T-helper 1 cell treated with Interleukin-12 subunit alpha and Interleukin-12 subunit beta and Interleukin-4 antibody, amounts not matched to agents 30 μg/mL and 1 μg/mL, for 36 hours (primary cell): ENCODE measurements at regions not wholly inside any gene's neighbourhood (a gene's known extent, or its start where the extent isn't known, plus 50 kb on each side); places are given as distances from the start of the nearest gene placed in this dataset.

Source experiments
- H3K27ac Mint-ChIP-seq: one replicate; pipeline ENCODE4 v1.8.0; 2021; ENCODE audit warnings: mild to moderate bottlenecking, mixed read lengths
- H3K27me3 Mint-ChIP-seq: one replicate; pipeline ENCODE4 v1.8.0; 2021; ENCODE audit warnings: low read depth, mixed read lengths
- H3K36me3 Mint-ChIP-seq: one replicate; pipeline ENCODE4 v1.8.0; 2021; ENCODE audit warnings: low read depth, mixed read lengths
- H3K4me1 Mint-ChIP-seq: one replicate; pipeline ENCODE4 v1.8.0; 2021; ENCODE audit warnings: low read depth, mixed read lengths
- H3K4me3 Mint-ChIP-seq: one replicate; pipeline ENCODE4 v1.8.0; 2021; ENCODE audit warnings: mild to moderate bottlenecking, moderate library complexity, mixed read lengths
- H3K9me3 Mint-ChIP-seq: one replicate; pipeline ENCODE4 v1.8.0; 2021; ENCODE audit warnings: mixed read lengths

DNA sequence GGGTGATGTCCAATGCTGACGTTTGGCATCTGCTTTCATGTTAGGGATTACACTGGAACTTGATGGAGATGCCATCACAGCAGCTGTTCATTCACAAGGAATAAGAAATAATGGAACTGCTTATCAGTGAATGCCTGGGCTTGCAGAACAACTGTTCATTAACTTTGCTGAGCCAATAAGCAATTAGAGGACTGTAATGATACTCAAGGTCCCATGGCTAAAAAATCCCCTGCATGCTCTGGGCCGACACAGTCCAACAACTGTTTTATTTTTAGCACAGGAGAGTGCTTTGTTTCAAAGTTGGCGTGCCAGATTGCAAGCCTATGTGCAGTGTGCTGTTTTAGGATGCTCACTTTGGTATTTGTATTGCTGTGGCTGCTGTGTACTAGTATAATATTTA lies 408.0 kb upstream of the RGPD4 start:
- no peak overlapping the region for H3K4me3 Mint-ChIP-seq
- no peaks in the 10 kb centered on the region for H3K9me3 Mint-ChIP-seq
- no peaks in the 10 kb centered on the region for H3K27me3 Mint-ChIP-seq
- no peak overlapping the region for H3K27ac Mint-ChIP-seq
- H3K4me1 Mint-ChIP-seq, result no peaks in the 10 kb centered on the region
- no peaks in the 10 kb centered on the region for H3K36me3 Mint-ChIP-seq

DNA sequence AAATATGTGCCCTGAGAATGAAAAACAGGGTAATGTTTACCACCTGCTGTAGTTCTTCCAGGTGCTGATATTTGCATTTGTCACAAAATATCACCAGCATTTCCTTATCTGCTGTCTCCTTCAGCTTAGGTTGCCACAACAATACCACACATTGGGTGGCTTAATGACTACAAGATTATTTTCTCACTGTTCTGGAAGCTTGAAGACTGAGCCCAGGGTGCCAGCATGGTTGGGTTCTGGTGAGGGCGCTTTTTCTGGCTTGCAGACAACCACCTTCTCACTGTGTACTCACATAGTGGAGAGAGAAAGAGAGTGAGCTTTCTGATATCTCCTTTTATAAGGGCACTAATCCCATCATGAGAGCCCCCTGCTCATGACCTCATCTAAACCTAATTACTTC lies 407.5 kb upstream of the RGPD4 start:
- H3K9me3 Mint-ChIP-seq, result no peaks in the 10 kb centered on the region
- no peak overlapping the region for H3K4me3 Mint-ChIP-seq
- no peaks in the 10 kb centered on the region for H3K27me3 Mint-ChIP-seq
- H3K36me3 Mint-ChIP-seq, result no peaks in the 10 kb centered on the region
- H3K4me1 Mint-ChIP-seq, result no peaks in the 10 kb centered on the region
- H3K27ac Mint-ChIP-seq, result no peak overlapping the region

DNA sequence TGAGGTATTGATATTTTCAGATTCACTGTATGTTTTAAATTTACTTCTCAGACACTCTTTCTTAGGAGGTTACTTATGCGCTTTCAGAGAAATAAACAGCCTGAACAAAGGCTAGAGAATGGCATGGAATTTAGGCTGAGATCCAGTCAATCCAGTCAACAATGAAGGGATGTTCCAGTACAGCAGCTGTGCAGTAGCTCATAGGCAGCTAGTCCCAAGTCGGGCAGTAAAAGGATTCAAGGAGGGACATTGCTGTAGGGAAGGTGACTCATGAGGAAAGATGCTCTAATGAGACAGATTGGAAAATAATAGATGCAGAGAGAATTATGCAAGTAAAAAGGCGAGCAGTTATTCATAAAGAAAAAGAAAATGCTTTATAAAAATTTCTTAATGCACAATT lies 397.9 kb upstream of the RGPD4 start:
- Mint-ChIP-seq H3K9me3 (no peaks in the 10 kb centered on the region), H3K27ac (no peak overlapping the region), H3K36me3 (no peaks in the 10 kb centered on the region), H3K4me3 (no peak overlapping the region), H3K4me1 (no peaks in the 10 kb centered on the region), H3K27me3 (no peaks in the 10 kb centered on the region)

DNA sequence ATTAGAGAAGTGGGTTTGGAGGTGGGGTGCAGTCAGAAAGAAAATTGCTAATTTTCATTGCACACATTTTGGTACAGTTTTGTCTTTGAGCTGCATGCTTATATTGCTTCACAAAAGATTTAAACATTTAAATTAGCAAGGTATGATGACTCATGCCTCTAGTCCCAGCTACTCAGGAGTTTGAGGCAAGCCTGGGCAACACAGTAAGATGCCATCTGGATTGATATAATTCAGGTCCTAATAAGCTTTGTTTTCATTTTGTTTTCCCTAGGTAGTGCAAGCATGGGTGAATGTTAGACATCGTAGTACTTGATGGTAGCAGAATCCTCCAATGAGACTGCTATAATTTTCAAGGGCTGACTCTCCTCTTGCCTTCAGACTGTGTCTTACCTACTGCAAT lies 396.7 kb upstream of the RGPD4 start:
- Mint-ChIP-seq H3K27ac (no peak overlapping the region), H3K4me3 (no peak overlapping the region), H3K27me3 (no peaks in the 10 kb centered on the region), H3K4me1 (no peaks in the 10 kb centered on the region), H3K9me3 (no peaks in the 10 kb centered on the region), H3K36me3 (no peaks in the 10 kb centered on the region)

DNA sequence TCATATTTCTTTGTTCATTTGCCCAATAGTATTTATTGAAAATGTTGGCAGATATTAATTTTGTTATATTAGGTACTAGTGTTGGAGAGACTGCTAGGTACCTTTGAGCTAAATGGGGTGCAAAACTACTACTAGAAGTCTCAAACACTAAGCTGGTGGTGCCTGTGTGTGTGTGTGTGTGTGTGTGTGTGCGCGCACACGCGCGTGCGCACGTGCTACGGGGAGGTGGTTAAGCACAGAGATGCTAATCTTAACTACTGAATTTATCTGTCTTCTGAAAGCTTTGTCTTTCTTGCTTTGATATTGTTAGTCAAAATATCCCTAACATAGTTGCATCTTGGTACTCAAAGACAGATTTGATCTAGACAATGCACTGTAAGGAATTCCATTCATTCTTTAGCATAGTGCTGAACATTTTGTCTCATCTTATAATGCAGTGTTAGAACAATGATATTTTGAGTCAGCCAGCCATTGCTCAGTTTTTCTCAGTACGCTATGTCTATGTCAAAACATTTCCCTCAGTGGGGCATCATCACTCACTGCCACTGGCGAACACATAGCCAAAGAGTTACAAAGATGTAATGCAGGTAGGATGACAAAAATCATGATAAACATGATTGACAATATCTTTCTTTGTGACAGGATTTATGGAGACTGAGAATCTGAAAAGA lies 396.0 kb upstream of the RGPD4 start:
- Mint-ChIP-seq H3K9me3 (no peaks in the 10 kb centered on the region), H3K27me3 (no peaks in the 10 kb centered on the region), H3K4me1 (no peaks in the 10 kb centered on the region), H3K27ac (no peak overlapping the region), H3K36me3 (no peaks in the 10 kb centered on the region), H3K4me3 (no peak overlapping the region)

DNA sequence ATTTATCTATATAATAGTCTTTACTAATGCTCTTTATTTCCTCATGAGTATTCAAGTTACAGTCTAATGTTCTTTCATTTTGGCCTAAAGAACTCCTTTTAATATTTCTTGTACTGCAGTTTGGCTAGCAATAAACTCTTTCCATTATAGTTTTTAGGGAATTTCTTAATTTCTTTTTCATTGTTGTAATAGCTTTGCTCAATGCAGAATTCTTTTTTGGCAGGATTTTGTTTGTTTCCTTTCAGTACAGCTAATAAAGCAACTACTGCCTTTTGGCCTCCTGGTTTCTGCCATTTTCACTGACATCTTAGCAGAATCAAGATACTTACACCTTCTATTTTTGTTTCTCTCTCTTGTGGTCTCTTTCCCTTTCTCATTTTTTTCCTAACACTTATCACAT lies 390.4 kb upstream of the RGPD4 start:
- no peak overlapping the region for H3K27ac Mint-ChIP-seq
- no peaks in the 10 kb centered on the region for H3K36me3 Mint-ChIP-seq
- H3K27me3 Mint-ChIP-seq, result no peaks in the 10 kb centered on the region
- H3K9me3 Mint-ChIP-seq, result no peaks in the 10 kb centered on the region
- no peaks in the 10 kb centered on the region for H3K4me1 Mint-ChIP-seq
- H3K4me3 Mint-ChIP-seq, result no peak overlapping the region

DNA sequence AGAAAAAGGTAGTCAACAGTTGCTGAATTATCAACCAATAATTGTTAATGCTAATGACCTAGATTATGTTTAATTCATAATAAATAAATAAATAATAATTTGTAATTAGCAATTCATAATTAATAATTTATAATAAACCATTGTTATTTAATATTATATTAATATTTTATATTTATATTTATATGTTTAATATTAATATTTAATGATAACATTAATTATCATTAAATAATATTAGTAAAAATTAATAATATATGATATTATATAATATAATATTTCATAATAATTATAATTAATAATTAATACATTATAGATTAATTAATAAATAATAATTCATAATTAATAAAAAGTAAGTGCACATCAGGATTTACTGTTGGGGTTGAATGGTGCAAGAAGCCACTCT lies 389.4 kb upstream of the RGPD4 start:
- Mint-ChIP-seq H3K4me3 (no peak overlapping the region), H3K27me3 (no peaks in the 10 kb centered on the region), H3K9me3 (no peaks in the 10 kb centered on the region), H3K36me3 (no peaks in the 10 kb centered on the region), H3K4me1 (no peaks in the 10 kb centered on the region), H3K27ac (no peak overlapping the region)

DNA sequence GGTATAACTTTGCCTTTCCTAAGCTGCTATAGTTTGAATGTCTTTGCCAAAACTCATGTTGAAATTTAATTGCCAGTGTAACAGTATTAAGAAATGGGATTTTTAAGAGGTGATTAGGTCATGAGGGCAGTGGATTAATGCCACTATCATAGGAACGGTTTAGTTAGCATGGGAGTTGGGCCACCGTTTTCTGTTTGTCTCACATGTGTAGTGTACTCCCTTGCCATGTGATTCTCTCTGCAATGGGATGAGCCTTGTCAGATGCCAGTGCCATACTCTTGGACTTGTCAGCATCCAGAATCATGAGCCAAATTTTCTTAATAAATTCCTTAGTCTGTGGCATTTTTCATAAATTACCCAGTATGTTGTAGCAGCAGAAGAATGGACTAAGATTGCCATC lies 388.9 kb upstream of the RGPD4 start:
- Mint-ChIP-seq H3K4me3 (no peak overlapping the region), H3K4me1 (no peaks in the 10 kb centered on the region), H3K27me3 (no peaks in the 10 kb centered on the region), H3K27ac (no peak overlapping the region), H3K36me3 (no peaks in the 10 kb centered on the region), H3K9me3 (no peaks in the 10 kb centered on the region)

DNA sequence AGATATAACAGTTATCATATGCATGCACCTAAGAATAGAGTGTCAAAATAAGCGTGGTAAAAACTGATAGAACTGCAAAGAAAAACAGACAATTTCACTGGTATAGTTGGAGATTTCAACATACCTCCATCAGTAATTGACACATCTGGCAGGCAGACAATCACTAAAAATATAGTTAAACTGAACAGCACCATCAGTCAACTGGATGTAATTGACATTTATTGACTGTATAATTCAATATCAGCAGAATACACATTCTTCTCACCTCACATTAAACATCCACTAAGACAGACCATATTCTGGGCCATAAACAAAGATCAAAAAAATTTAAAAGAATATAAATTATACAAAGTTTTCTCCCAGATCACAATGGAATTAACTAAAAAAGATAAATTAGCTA lies 378.5 kb upstream of the RGPD4 start:
- H3K4me1 Mint-ChIP-seq, result no peaks in the 10 kb centered on the region
- H3K27ac Mint-ChIP-seq, result no peak overlapping the region
- no peaks in the 10 kb centered on the region for H3K36me3 Mint-ChIP-seq
- peaks cover 3% of the 10 kb centered on the region for H3K9me3 Mint-ChIP-seq
- no peaks in the 10 kb centered on the region for H3K27me3 Mint-ChIP-seq
- H3K4me3 Mint-ChIP-seq, result no peak overlapping the region

DNA sequence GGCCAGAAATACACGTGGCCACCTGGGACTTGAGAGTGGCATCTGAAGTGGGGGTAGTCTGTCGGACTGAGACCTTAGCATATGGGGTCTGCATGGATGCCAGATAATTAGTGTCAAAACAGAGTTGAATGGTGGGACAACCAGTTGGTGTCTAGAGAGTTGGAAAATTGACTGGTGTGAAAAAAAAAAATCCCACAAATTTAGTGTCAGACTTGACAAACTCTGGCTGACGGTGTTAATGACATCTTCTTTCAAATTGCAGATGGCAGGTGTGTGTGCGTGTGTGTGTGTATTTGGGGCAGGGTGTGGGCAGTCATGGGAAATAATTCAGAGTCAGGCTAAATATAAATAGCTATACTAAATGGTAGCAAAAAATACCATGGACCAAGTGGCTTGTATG lies 365.4 kb upstream of the RGPD4 start:
- Mint-ChIP-seq H3K27me3 (no peaks in the 10 kb centered on the region), H3K4me3 (no peak overlapping the region), H3K9me3 (peaks cover 17% of the 10 kb centered on the region), H3K36me3 (no peaks in the 10 kb centered on the region), H3K27ac (no peak overlapping the region), H3K4me1 (no peaks in the 10 kb centered on the region)

DNA sequence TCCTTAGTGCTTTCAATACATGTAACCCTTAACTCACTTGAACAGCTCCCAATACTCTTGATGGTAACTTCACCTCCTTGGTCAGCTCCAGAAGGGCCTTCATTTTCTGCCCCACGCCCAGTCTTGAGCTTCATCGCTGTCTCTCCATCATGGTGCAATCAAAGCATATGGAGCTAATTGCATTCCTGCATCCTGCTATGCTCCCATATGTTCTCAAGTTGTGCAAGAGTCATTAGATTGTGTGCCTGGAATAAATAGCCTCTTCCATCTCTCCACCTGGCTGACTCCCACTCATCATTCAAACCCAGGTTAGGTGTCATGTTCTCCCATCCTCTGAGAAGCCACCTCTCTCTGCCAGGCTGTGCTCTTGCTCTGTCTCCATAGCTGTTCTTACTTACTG lies 364.5 kb upstream of the RGPD4 start:
- Mint-ChIP-seq H3K36me3 (no peaks in the 10 kb centered on the region), H3K9me3 (peaks cover 17% of the 10 kb centered on the region), H3K27ac (no peak overlapping the region), H3K4me3 (no peak overlapping the region), H3K4me1 (no peaks in the 10 kb centered on the region), H3K27me3 (no peaks in the 10 kb centered on the region)

DNA sequence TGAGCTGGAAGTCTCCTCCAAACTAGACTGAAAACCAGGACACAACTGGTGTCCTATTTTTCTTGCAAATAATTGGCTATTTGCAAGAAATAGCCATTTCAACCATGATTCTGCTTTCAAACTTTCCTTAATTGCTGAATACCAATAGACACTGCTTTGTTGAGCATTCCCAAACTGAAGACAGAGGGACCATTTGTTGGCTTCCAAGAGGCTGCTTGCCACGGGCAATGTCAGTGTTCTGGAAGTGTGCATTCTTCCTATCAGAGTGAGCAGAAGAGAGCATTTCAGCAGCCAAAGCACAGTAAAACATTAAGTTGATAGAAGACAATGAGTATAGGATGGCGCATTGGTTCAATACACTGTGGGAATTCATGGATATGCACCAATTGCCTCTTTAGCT lies 360.5 kb upstream of the RGPD4 start:
- Mint-ChIP-seq H3K27ac (no peak overlapping the region), H3K36me3 (no peaks in the 10 kb centered on the region), H3K4me1 (no peaks in the 10 kb centered on the region), H3K9me3 (peaks cover 23% of the 10 kb centered on the region), H3K4me3 (no peak overlapping the region), H3K27me3 (no peaks in the 10 kb centered on the region)

DNA sequence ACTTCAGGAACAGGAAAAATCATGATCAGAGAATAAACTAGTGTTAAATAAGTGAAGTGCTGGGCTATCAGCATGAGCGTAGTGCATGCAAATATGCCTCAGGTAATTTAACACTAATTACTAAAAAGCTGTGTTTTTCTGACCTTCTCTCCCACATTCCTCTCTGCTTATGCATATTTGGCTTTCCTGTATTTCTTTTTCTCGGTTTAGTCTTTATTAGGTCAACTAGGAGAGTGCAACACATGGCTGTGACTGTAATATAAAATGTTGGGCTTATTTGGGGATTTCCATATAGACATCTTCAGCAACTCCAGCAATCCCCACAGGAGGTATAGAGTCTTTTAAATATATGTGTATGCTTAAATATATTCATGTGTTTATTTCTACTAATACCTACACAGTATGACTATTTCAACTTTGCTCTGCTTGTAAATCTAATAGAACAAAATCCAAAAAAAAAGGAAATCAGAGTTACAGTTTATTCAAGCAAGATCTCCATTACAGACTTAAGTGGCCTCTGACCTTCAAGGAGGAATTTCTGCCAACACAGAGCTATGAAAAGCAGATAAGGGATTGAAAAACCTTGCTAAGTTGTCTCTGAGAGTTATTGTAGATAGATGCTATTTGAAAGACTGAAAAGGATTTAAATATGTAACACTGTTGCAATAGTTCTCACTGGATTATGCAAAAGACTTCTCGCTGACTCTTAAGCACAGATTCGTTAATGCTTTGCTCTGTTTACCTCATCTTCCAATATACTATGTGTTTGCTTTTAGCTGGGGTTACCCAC lies 359.5 kb upstream of the RGPD4 start:
- H3K36me3 Mint-ChIP-seq, result no peaks in the 10 kb centered on the region
- no peak overlapping the region for H3K4me3 Mint-ChIP-seq

DNA sequence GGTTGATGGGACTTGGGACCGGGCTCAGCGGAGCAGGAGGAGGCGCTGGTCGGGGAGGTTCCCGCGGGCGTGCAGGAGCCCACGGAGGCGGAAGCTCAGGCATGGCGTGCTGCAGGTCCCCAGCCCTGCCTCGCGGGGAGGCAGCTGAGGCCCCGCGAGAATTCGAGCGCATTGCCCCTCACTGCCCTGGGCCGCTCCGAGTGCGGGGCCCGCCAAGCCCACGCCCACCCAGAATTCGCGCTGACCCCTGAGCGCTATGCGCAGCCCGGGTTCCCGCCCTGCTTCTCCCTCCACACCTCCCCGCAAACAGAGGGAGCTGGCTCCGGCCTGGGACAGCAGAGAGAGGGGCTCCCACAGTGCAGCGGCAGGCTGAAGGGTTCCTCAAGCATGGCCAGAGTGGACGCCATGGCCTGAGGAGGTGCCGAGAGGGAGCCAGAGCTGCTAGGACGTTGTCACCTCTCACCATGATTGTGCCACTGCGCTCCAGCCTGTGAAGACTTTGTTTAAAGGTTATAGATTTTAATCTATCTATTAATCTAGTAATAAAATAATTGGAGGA lies 357.2 kb upstream of the RGPD4 start:
- Mint-ChIP-seq H3K27me3 (no peaks in the 10 kb centered on the region), H3K36me3 (no peaks in the 10 kb centered on the region), H3K4me1 (no peaks in the 10 kb centered on the region), H3K9me3 (peaks cover 20% of the 10 kb centered on the region), H3K27ac (no peak overlapping the region), H3K4me3 (no peak overlapping the region)

More for the DNA sequence above, 359.5 kb upstream of the RGPD4 start:
- Mint-ChIP-seq H3K9me3 (peaks cover 27% of the 10 kb centered on the region), H3K27me3 (no peaks in the 10 kb centered on the region), H3K4me1 (no peaks in the 10 kb centered on the region), H3K27ac (no peak overlapping the region)

DNA sequence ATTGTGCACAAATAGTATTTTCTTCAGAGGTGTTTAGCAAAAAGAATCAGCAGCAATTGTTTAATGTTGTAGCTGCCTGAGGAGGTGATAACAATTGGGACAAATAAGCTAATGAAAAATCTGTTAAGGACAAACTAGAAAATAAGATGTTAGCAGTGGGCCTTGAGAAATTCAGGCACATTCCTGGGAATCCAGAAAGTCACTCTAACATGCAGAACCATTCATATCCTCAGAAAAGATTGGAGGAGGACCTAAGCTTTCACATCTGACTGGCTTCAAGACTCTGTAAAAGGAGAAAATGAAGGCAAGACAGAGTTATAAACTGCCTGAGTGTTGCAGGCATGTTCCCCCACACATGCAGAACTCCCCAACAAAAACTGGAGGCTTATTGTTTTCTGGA lies 353.5 kb upstream of the RGPD4 start:
- no peak overlapping the region for H3K4me3 Mint-ChIP-seq
- H3K9me3 Mint-ChIP-seq, result peaks cover 18% of the 10 kb centered on the region
- H3K36me3 Mint-ChIP-seq, result no peaks in the 10 kb centered on the region
- H3K4me1 Mint-ChIP-seq, result no peaks in the 10 kb centered on the region
- H3K27me3 Mint-ChIP-seq, result no peaks in the 10 kb centered on the region
- H3K27ac Mint-ChIP-seq, result no peak overlapping the region
